ENCODE measurements at regions not wholly inside any gene's neighbourhood (a gene's known extent, or its start where the extent isn't known, plus 50 kb on each side); places are given as distances from the start of the nearest gene placed in this dataset.

DNA sequence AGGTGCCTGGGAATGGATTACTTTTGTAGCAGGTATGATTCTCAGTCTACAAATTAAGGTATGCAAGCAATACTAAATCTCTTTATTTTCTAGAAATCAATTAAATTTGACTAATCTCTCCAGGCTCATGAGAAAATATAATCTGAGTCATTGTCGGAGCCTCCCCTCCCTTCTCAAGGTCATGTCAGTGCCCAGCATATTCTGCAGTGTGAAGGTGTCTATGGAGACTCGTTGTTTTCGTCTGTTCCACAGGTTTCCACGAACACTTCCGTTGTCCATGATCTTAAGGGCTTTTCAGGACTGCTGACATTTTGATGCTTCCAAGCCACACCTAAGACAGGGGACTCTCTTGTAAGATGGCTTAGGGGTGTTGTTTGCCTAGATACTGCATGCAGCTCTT is 56.6 kb upstream of the SCOC start:
- H3K36me3 ChIP-seq (ENCODE audit: control insufficient read depth in 4 of 4, insufficient read depth in 4 of 4, low read length in 4 of 4), result no peaks in the 10 kb centered on the region
- H3K9me3 ChIP-seq (ENCODE audit: control insufficient read depth in 4 of 4, insufficient read depth in 3 of 4, low read length in 3 of 4), result no peaks in the 10 kb centered on the region
- no peak overlapping the region for H3K27ac ChIP-seq (ENCODE audit: low read depth in 1 of 2, low read length in 1 of 2)
- H3K9ac ChIP-seq (ENCODE audit: insufficient read depth in 1 of 2, low read length in 2 of 2), result no peak overlapping the region
- peaks cover 0 to 2% (median 0%) of the 10 kb centered on the region in 5 donors for H3K4me1 ChIP-seq (ENCODE audit: control insufficient read depth in 5 of 5, insufficient read depth in 5 of 5, low read length in 5 of 5)
- 95 to 98% methylated on average over 5 of the region's 5 CpGs for WGBS, 2 donors
- TF ChIP-seq CTCF (IDR thresholded peaks at IDR 0.05; ENCODE audit: control extremely low read depth, extremely low read depth), result no peak
- ATAC-seq (ENCODE audit: insufficient read depth, low FRiP score) (no peak), DNase-seq (no peak)
- no peaks in the 10 kb centered on the region for H3K27me3 ChIP-seq (ENCODE audit: control insufficient read depth in 3 of 3, insufficient read depth in 3 of 3, low read length in 2 of 3)
- H3K4me3 ChIP-seq, result no peak overlapping the region

- no peaks in the 10 kb centered on the region for H3K9me3 ChIP-seq (ENCODE audit: control insufficient read depth in 4 of 4, insufficient read depth in 3 of 4, low read length in 3 of 4)
- no peak for TF ChIP-seq CTCF (IDR thresholded peaks at IDR 0.05; ENCODE audit: control extremely low read depth, extremely low read depth)
- H3K4me3 ChIP-seq, result no peak overlapping the region
- H3K27me3 ChIP-seq (ENCODE audit: control insufficient read depth in 3 of 3, insufficient read depth in 3 of 3, low read length in 2 of 3), result no peaks in the 10 kb centered on the region
- ATAC-seq (ENCODE audit: insufficient read depth, low FRiP score), result no peak
- WGBS, 2 donors, result 75 to 85% methylated on average over 2 of the region's 2 CpGs
- DNase-seq, result no peak
- H3K4me1 ChIP-seq (ENCODE audit: control insufficient read depth in 5 of 5, insufficient read depth in 5 of 5, low read length in 5 of 5), result peaks cover 0 to 2% (median 0%) of the 10 kb centered on the region in 5 donors
- H3K36me3 ChIP-seq (ENCODE audit: control insufficient read depth in 4 of 4, insufficient read depth in 4 of 4, low read length in 4 of 4), result no peaks in the 10 kb centered on the region
- H3K9ac ChIP-seq (ENCODE audit: insufficient read depth in 1 of 2, low read length in 2 of 2), result no peak overlapping the region
- H3K27ac ChIP-seq (ENCODE audit: low read depth in 1 of 2, low read length in 1 of 2), result no peak overlapping the region
Observed at GRCh38 chr4:140315970-140316369, 57.5 kb upstream of the SCOC start.

GRCh38 chr4:140315438-140315837 is 58.0 kb upstream of the SCOC start:
- ATAC-seq (ENCODE audit: insufficient read depth, low FRiP score) (no peak), DNase-seq (no peak)
- 89 to 92% methylated on average over 2 of the region's 2 CpGs for WGBS, 2 donors
- TF ChIP-seq CTCF (IDR thresholded peaks at IDR 0.05; ENCODE audit: control extremely low read depth, extremely low read depth), result no peak
- H3K4me3 ChIP-seq, result no peak overlapping the region
- no peak overlapping the region for H3K27ac ChIP-seq (ENCODE audit: low read depth in 1 of 2, low read length in 1 of 2)
- H3K9me3 ChIP-seq (ENCODE audit: control insufficient read depth in 4 of 4, insufficient read depth in 3 of 4, low read length in 3 of 4), result no peaks in the 10 kb centered on the region
- H3K27me3 ChIP-seq (ENCODE audit: control insufficient read depth in 3 of 3, insufficient read depth in 3 of 3, low read length in 2 of 3), result no peaks in the 10 kb centered on the region
- no peaks in the 10 kb centered on the region for H3K36me3 ChIP-seq (ENCODE audit: control insufficient read depth in 4 of 4, insufficient read depth in 4 of 4, low read length in 4 of 4)
- no peak overlapping the region for H3K9ac ChIP-seq (ENCODE audit: insufficient read depth in 1 of 2, low read length in 2 of 2)
- H3K4me1 ChIP-seq (ENCODE audit: control insufficient read depth in 5 of 5, insufficient read depth in 5 of 5, low read length in 5 of 5), result peaks cover 0 to 2% (median 0%) of the 10 kb centered on the region in 5 donors

DNA sequence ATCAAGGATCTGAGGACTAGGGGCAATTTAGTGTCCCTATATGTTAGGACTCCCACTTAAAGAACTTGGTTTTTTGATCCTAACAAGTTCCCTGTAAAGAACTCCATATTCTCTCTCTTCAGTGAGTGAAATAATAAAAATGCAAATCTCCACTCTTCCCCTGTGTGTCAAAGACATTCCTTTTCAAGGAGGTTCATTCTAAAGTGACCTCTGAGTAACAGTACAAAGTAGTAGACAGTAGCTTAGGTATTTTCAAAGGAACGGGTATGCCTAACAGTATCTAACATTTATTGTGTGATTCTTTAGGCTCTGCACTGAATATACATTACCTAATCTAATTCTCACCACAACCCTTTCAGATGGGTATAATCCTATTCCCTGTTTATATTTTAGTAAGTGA is 58.4 kb upstream of the SCOC start:
- H3K27ac ChIP-seq (ENCODE audit: low read depth in 1 of 2, low read length in 1 of 2), result no peak overlapping the region
- WGBS, 2 donors, result 87 to 89% methylated on average over 1 of the region's 1 CpG
- H3K4me1 ChIP-seq (ENCODE audit: control insufficient read depth in 5 of 5, insufficient read depth in 5 of 5, low read length in 5 of 5), result peaks cover 0 to 2% (median 0%) of the 10 kb centered on the region in 5 donors
- H3K4me3 ChIP-seq, result no peak overlapping the region
- no peak overlapping the region for H3K9ac ChIP-seq (ENCODE audit: insufficient read depth in 1 of 2, low read length in 2 of 2)
- DNase-seq (no peak), ATAC-seq (ENCODE audit: insufficient read depth, low FRiP score) (no peak)
- H3K27me3 ChIP-seq (ENCODE audit: control insufficient read depth in 3 of 3, insufficient read depth in 3 of 3, low read length in 2 of 3), result no peaks in the 10 kb centered on the region
- no peaks in the 10 kb centered on the region for H3K36me3 ChIP-seq (ENCODE audit: control insufficient read depth in 4 of 4, insufficient read depth in 4 of 4, low read length in 4 of 4)
- no peak for TF ChIP-seq CTCF (IDR thresholded peaks at IDR 0.05; ENCODE audit: control extremely low read depth, extremely low read depth)
- H3K9me3 ChIP-seq (ENCODE audit: control insufficient read depth in 4 of 4, insufficient read depth in 3 of 4, low read length in 3 of 4), result no peaks in the 10 kb centered on the region

Data from lung (tissue), 11 donors.